GM18511 (cell line): ENCODE measurements at regions not wholly inside any gene's neighbourhood (a gene's known extent, or its start where the extent isn't known, plus 50 kb on each side); places are given as distances from the start of the nearest gene placed in this dataset.

Experiments used
- ATAC-seq: cut with Tn5 transposase; IDR thresholded peaks from one replicate; pipeline ENCODE4 v1.9.1; 2021; ENCODE audit warnings: mild to moderate bottlenecking, moderate library complexity; ENCODE audit not compliant: unreplicated experiment

DNA sequence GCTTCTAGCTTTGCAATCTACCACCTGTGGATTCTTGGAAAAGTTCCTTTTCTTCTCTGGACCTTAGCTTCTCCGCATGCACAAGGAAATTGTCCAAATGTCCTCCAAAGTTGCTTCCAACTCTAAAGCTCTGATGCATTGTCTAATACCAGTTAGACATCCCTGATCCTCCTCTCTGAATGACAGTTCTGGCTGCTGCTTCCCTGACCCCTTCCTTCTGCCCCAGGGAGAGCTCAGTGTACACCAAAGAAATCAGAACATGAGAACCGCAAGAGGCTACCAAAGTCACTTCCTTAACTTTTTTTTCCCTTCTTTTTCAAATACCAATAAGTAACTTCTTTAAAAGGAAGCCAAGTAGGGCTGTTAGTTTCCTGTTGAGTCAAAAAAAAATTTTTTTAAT, 79.7 kb upstream of the CES5A start:
- ATAC-seq = no peak

DNA sequence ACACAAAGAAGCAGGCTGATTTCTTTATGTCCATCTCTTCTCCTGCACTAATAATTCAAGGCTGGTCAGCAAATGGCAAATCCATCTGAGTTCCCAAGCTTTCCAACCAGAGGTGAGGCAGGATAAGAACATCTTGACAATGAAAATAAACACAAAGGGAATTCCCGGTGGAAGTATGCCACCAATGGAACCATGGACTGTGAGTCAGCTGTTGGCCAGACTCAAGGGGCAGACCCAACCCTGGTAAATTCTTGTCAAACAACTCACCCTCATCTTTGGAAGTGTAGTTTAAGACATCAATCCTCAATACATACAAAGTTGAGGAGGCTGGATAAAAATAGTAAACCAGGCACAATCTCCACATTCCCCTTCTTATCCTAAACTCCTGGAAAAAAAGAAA, 74.3 kb upstream of the CES5A start:
- ATAC-seq = no peak

DNA sequence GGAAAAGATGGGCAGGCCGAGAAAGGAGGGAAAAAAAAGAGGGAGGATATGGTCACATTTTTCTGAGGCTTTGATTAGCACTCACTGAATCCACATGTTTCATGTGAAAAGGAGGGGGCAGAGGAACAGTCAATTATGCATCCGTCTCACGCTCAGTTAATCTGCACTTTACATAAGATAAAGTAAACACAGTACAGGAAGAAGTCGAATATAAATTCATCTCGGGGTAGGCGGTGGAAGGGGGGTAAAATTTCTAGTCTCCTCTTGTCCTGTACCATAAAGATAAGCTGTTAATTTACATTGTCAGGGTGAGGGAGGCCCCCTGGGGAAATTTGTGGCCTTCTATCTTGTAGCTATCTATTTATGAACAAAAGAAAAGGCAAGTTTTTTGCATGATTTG, 73.1 kb upstream of the CES5A start:
- no peak for ATAC-seq

DNA sequence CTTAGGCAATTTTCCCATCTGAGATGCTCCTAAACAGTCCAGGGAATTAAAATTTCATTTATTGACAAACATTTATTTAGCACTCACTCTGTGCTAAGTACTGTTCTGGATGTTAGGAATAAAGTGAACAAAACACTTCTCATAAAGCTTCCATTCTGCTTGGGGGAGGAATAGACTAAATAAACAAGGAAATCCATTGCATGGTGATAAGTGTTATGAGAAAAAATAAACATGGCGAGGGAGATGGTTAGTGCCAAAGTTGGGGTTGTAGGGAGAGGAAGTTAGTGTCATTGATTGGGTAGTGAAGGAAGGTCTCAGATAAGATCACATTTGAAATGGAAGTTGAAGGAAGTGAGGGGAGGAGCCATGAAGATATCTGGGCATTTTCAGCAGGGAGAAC, 72.2 kb upstream of the CES5A start:
- ATAC-seq = no peak

DNA sequence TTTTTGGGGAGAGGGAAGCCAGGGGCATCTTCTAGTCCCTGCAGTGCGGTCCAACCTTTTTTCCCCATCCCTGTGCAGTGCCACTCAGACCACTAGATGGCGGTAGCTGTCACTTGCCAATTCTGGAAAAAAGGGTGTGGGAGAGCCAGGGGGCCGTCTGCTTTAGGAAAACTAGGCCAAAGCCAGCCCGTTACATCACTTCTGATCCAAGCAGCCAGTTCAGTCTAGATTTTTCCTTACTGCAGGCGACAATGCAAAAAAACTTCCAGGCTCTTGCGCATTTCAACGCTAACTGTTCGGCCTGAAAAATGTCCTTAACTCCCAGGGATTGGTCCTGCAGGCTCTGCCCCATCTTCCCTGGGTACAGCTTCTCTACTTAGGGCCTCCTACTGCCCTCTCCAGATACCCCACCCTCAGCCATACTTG, 69.2 kb upstream of the CES5A start:
- peak; percentile 64 for ATAC-seq

DNA sequence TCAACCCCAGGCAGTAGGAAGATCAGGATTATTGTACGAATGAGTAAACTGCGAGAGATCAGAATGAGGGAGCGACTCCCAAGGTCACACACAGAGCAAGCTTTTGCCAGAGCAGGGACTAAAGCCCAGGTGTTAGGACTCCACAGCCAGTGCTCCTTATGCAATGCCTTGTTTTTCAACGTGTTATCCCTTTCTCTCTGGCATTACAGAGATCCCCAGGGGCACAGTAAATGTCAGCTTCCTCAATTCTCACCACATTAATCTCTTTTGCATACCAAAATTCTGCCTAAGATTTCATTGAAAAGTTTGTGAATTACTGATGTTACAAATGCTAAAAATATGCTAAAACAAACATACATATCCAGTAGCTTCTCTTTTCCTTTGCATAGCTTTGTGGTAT, 68.1 kb upstream of the CES5A start:
- no peak for ATAC-seq

DNA sequence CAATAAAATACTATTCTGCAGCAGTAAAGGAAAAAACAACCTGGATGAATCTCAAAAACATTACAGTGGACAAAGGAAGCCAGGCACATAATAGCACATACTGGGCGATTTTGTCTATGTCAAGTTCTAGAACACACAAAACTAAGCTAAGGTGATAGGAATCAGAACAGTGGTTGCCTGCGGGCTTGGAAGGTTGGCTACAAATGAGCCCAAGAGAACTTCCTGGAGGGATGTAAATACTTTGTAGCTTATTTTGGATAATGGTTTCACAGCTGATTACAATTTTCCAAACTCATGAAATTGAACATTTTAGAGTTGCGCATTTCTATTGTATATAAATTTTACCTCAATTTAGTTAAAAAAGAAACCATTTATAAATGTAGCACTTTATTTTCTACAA, 67.6 kb upstream of the CES5A start:
- ATAC-seq = no peak

DNA sequence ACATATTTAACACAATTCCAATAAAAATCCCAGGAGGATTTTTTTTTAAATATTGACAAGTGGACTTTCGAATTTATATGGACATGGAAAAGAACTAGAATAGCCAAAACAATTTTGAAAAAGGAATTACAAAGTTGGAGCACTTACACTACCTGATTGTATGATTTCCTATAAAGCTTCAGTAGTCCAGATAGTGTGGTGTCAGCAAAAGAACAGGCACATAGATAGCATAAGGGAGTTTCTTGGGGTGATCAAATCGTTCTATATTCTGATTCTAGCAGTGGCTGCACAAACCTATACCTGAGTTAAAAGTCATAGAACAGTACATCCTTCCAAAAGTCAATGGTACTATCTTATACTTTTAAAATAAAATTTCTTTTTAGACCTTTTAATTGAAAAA, 66.4 kb upstream of the CES5A start:
- no peak for ATAC-seq

DNA sequence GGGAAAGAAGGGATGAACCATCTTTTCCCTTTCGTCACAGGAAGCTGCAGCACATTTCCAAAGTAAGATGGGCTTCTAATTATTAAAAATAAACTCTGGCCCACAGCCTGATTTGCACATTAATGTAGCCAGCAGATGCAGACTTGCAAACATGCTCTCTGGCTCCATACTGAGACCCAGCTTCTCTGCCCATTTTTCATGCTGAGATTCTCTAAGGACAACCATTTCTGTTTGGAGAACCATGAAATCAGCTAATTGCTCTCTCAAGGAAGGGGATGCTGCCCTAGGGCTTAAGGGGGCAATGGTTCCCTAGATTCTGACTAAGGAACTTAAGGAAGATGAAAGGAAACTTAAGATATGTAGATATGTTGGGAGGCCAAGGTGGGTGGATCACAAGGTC, 63.0 kb upstream of the CES5A start:
- no peak for ATAC-seq

DNA sequence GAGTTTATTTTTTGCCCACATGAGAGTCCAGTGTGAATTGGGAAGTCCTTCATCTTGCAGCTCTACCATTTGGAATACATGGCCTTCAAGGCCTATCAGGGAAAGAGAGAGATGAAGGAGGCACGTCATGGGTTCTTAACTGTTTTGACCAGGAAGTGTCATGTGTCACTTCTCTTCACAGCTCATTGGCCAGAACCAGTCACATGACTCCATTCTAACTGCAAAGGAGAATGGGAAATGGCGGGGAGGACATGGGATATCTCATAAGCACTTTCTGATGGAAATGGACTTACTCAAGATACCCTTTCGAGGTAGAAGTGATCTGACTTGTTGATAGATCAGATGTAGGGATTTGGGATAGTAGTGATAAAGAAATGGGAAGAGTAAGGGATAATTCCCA, 57.9 kb upstream of the CES5A start:
- no peak for ATAC-seq

DNA sequence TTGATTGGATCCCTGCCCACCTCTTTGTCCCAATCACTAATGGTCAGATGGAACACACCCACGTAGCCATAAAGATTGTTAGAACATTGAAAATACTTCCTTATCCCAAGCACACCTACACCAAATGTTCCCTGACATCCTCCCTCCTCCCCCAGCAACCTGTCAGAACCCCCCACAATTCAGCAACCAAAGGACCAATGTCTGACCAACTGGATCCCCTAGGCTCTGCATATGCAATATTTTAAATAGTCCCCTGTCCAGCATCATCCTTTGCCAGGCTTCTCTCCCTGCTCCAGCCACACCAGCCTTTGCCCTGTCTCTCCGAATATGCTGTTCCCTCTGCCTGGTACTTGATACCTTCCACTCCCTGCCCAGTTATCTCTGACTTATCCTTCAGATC, 54.9 kb upstream of the CES5A start:
- ATAC-seq = no peak

DNA sequence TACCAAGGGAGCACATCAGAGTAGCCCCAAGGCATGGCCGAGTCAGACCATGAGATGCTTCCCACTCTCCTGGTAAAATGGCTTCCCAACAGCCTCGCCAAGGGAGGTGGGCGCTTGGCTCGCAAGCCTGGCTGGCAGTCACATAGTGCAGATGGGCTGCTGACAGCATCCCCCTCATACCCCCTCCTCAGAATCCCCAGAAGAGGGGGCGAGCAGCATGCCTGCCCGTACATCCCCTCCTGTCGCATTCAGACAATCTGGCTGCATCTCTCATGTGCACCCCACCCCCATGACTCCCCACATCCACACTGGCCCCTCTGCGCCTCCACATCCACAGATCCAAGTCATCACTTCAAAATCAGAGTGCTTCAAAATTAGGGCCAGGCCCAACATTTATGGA, 54.0 kb upstream of the CES5A start:
- no peak for ATAC-seq

DNA sequence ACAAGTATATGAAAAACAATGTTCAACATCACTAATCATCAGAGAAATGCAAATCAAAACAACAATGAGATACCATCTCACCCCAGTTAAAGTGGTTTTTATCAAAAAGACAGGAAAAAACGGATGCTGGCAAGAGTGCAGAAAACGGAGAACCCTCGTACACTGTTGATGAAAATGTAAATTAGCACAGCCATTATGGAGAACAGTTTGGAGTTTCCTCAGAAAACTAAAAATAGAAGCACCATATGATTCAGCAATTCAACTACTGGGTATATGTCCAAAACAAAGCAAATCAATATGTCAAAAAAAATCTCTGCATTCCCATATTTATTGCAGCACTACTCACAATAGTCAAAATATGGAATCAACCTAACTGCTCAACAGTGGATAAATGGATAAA, 50.1 kb upstream of the CES5A start:
- ATAC-seq = no peak
